ENCODE measurements at regions not wholly inside any gene's neighbourhood (a gene's known extent, or its start where the extent isn't known, plus 50 kb on each side); places are given as distances from the start of the nearest gene placed in this dataset.

DNA sequence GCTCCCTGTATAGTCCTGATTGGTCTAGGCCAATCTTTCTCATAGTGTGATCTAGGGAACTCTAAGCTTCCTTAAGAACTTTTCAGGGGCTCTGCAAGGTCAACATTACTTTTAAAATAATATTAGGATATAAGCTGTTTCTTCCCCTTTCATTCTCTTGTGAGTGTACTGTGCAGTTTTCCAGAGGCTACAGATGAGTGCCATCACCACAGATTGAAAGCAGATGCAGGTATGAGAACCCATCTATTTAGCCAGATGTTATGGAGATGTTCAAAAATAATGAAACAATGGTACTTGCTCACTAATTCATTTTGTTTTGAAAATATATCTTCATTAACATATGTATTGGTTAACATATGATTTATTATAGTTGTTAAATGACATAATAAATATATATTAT, 169.2 kb upstream of the SEMA3A start:
- Mint-ChIP-seq H3K27me3 (ENCODE audit: unreplicated experiment) (no peaks in the 10 kb centered on the region), H3K27ac (ENCODE audit: unreplicated experiment) (no peak overlapping the region), H3K4me3 (ENCODE audit: unreplicated experiment) (no peak overlapping the region), H3K9me3 (ENCODE audit: unreplicated experiment) (no peaks in the 10 kb centered on the region), H3K36me3 (ENCODE audit: low read depth, unreplicated experiment) (no peaks in the 10 kb centered on the region), H3K4me1 (ENCODE audit: unreplicated experiment) (no peaks in the 10 kb centered on the region)
- TF ChIP-seq CTCF (IDR thresholded peaks at IDR 0.05; ENCODE audit: unreplicated experiment), result no peak
- no peak for DNase-seq (ENCODE audit: low spot score)

GRCh38 chr7:84362828-84363227, 168.2 kb upstream of the SEMA3A start:
- Mint-ChIP-seq H3K9me3 (ENCODE audit: unreplicated experiment) (no peaks in the 10 kb centered on the region), H3K36me3 (ENCODE audit: low read depth, unreplicated experiment) (no peaks in the 10 kb centered on the region), H3K27ac (ENCODE audit: unreplicated experiment) (no peak overlapping the region), H3K27me3 (ENCODE audit: unreplicated experiment) (no peaks in the 10 kb centered on the region), H3K4me3 (ENCODE audit: unreplicated experiment) (no peak overlapping the region), H3K4me1 (ENCODE audit: unreplicated experiment) (no peaks in the 10 kb centered on the region)
- TF ChIP-seq CTCF (IDR thresholded peaks at IDR 0.05; ENCODE audit: unreplicated experiment), result no peak
- DNase-seq (ENCODE audit: low spot score), result no peak

- Mint-ChIP-seq H3K27ac (ENCODE audit: unreplicated experiment) (no peak overlapping the region), H3K4me1 (ENCODE audit: unreplicated experiment) (no peaks in the 10 kb centered on the region), H3K4me3 (ENCODE audit: unreplicated experiment) (no peak overlapping the region), H3K27me3 (ENCODE audit: unreplicated experiment) (no peaks in the 10 kb centered on the region), H3K9me3 (ENCODE audit: unreplicated experiment) (no peaks in the 10 kb centered on the region), H3K36me3 (ENCODE audit: low read depth, unreplicated experiment) (no peaks in the 10 kb centered on the region)
- no peak for DNase-seq (ENCODE audit: low spot score)
- no peak for TF ChIP-seq CTCF (IDR thresholded peaks at IDR 0.05; ENCODE audit: unreplicated experiment)
Measured at GRCh38 chr7:84362360-84362759, 167.8 kb upstream of the SEMA3A start.

GRCh38 chr7:84354866-84355265, 160.3 kb upstream of the SEMA3A start:
- Mint-ChIP-seq H3K9me3 (ENCODE audit: unreplicated experiment) (no peaks in the 10 kb centered on the region), H3K27me3 (ENCODE audit: unreplicated experiment) (no peaks in the 10 kb centered on the region), H3K27ac (ENCODE audit: unreplicated experiment) (no peak overlapping the region), H3K36me3 (ENCODE audit: low read depth, unreplicated experiment) (no peaks in the 10 kb centered on the region), H3K4me1 (ENCODE audit: unreplicated experiment) (no peaks in the 10 kb centered on the region), H3K4me3 (ENCODE audit: unreplicated experiment) (no peak overlapping the region)
- no peak for TF ChIP-seq CTCF (IDR thresholded peaks at IDR 0.05; ENCODE audit: unreplicated experiment)
- no peak for DNase-seq (ENCODE audit: low spot score)

- Mint-ChIP-seq H3K4me1 (ENCODE audit: unreplicated experiment) (no peaks in the 10 kb centered on the region), H3K27ac (ENCODE audit: unreplicated experiment) (no peak overlapping the region), H3K9me3 (ENCODE audit: unreplicated experiment) (no peaks in the 10 kb centered on the region), H3K4me3 (ENCODE audit: unreplicated experiment) (no peak overlapping the region), H3K27me3 (ENCODE audit: unreplicated experiment) (no peaks in the 10 kb centered on the region), H3K36me3 (ENCODE audit: low read depth, unreplicated experiment) (no peaks in the 10 kb centered on the region)
- DNase-seq (ENCODE audit: low spot score), result no peak
- TF ChIP-seq CTCF (IDR thresholded peaks at IDR 0.05; ENCODE audit: unreplicated experiment), result no peak
Measured at GRCh38 chr7:84354030-84354429, 159.4 kb upstream of the SEMA3A start.

Measured in endothelial cell (in vitro differentiated cells).